Prostate gland (tissue), 2 donors: ENCODE measurements at regions not wholly inside any gene's neighbourhood (a gene's known extent, or its start where the extent isn't known, plus 50 kb on each side); places are given as distances from the start of the nearest gene placed in this dataset.

ENCODE experiments used
- CTCF ChIP-seq, 4 experiments: fragments of 200-600 bp in 2 of 4; fragments of 450-650 bp in 2 of 4; sonication (generic) in 2 of 4; IDR thresholded peaks; 1 replicate in 3 of 4; 2 replicates in 1 of 4; pipeline ENCODE4 v1.5.1; 2016 to 2019; ENCODE audit warnings: antibody characterized with exemption in 4 of 4, mild to moderate bottlenecking in 2 of 4, moderate library complexity in 2 of 4
- POLR2A ChIP-seq: fragments of 450-650 bp; IDR thresholded peaks from one replicate; pipeline ENCODE4 v1.6.1; 2016; ENCODE audit warnings: antibody characterized with exemption, mild to moderate bottlenecking

DNA sequence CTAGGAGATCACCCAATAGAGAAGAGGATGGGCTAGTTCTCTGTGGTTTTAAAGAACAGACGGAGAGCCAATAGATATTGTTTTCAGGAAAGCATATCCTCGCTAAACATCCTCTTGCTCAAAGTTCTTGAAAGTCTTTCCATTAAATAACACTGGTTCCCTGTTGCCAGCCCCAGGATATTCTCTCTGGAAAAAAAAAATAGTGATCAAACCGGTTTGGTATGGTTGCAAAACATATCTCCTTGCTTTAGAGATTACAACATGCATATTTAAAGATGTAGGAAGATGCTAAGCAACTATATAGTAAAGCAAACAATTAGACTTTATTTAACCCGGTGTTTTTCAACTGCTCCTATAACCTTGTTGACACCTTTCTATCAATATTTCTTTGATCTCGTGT, 211.4 kb downstream of the CMPK2 start:
- TF ChIP-seq CTCF (IDR thresholded peaks at IDR 0.05) (no peak), POLR2A (no peak)
